Prostate gland (tissue), 2 donors: ENCODE measurements at regions not wholly inside any gene's neighbourhood (a gene's known extent, or its start where the extent isn't known, plus 50 kb on each side); places are given as distances from the start of the nearest gene placed in this dataset.

ENCODE experiments used
- CTCF ChIP-seq, 4 experiments: fragments of 200-600 bp in 2 of 4; fragments of 450-650 bp in 2 of 4; sonication (generic) in 2 of 4; IDR thresholded peaks; 1 replicate in 3 of 4; 2 replicates in 1 of 4; pipeline ENCODE4 v1.5.1; 2016 to 2019; ENCODE audit warnings: antibody characterized with exemption in 4 of 4, mild to moderate bottlenecking in 2 of 4, moderate library complexity in 2 of 4
- POLR2AphosphoS5 ChIP-seq: sonication (generic); formaldehyde crosslinking; IDR thresholded peaks from one replicate; pipeline ENCODE4 v1.6.1; 2017; ENCODE audit warnings: antibody characterized with exemption

- no peak for TF ChIP-seq CTCF (IDR thresholded peaks at IDR 0.05)
- no peak for TF ChIP-seq POLR2AphosphoS5
Measured at GRCh38 chr1:64348270-64348960, 121.5 kb upstream of the CACHD1 start.
